HG03565 (cell line): ENCODE measurements at regions not wholly inside any gene's neighbourhood (a gene's known extent, or its start where the extent isn't known, plus 50 kb on each side); places are given as distances from the start of the nearest gene placed in this dataset.
"Not testable (repeated sequence)": the region's sequence is repeated elsewhere in the genome, so short reads cannot be mapped to it uniquely, and the experiment has no call there.

ENCODE experiments used
- ATAC-seq: cut with Tn5 transposase; IDR thresholded peaks from one replicate; pipeline ENCODE4 v1.9.1; 2021; ENCODE audit warnings: mild to moderate bottlenecking, moderate library complexity; ENCODE audit not compliant: unreplicated experiment

- not testable (repeated sequence) for ATAC-seq
These were observed 452.9 kb upstream of the SPTLC3 start for GRCh38 chr20:12555849-12556248.

- no peak for ATAC-seq
These were observed 451.5 kb upstream of the SPTLC3 start for GRCh38 chr20:12557224-12557623.

DNA sequence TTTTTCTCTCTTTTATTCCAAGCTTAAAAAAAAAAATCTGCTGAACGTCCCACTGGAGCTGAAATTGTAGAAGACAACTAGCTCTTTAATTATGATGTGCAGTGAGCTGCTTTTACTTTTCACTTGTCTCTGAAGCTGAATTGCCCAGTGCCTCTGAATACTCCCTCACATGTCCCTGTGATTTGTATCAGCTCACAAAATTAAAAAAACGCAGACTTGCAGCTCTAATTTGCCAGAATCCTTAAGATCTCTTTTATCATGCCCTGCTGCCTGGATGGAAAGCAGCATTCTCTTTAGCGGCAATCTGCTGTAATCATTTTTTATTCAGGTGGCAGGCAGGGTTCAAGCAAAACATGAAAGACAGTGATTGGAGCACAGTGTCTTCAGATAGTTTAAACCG lies 443.8 kb upstream of the SPTLC3 start:
- no peak for ATAC-seq

DNA sequence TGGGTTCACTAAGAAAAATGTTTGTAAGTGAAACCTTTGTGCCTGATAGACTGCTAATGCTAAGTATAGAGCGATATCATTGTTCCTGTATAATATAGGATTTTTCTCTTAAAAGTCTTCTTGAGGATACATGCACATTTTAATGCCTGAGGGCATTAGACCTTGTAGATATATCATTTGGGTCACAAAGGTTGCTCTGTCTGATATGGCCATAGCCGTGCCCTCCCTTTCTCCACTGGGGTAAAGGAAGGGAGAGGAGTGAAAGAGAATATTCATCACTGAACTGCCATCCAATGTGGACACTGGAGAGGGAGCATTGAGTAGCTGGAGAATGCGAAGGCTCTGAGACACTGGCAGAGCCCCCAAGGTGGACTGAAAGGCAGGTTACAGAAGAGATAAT lies 442.2 kb upstream of the SPTLC3 start:
- ATAC-seq = no peak

DNA sequence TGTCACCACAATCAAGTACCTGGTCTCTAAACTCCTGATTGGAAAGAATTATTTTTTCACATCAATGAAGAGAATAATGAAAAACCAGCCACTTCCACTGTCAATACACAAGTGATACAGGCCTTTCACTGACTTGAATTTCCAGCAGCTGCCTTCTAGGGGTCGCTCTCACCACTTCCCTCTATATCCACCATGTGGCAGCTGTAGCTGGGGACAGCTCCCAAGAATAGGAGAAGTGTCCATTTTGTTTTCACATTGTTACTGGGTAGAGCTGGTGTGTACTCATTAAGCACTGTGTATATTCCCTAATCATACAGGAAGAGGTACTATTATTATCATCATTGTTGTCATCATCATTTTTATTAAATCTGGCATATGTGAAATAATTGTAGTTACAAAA lies 438.4 kb upstream of the SPTLC3 start:
- ATAC-seq = no peak

GRCh38 chr20:12573442-12573841 lies 435.3 kb upstream of the SPTLC3 start:
- no peak for ATAC-seq

DNA sequence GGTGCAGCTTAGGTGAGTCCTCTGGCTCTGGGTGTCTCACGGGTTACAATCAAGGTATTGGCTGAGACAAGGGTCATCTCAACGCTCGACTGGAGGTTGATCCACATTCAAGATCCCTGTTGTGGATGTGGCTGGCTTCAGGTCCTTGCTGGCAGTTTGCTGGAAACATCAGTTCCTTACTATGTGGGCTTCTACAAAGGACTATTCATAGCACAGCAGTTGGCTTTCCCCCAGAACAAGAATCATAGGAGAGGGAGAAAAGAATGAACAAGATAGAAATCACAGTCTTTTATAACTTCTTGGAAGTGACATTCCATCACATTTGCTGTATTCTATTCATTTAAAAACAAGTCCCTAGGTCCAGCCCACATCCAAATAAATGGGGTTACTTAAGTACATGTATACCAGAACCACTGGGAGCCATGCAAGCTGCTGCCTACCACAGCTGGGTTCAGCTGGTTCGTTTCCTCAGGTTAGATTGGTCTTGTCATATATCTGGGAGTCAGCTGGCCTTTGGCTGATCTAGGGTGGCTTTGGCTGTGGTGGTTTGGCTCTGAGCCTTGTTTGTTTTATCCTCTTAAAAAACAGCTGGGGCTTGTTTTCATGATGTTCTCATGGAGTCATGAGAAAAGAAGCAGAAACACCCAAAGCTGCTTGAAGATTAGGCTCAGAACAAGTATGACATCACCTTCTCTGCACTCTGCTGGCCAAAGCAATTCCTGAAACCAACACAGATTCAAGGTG lies 433.2 kb upstream of the SPTLC3 start:
- ATAC-seq = no peak

DNA sequence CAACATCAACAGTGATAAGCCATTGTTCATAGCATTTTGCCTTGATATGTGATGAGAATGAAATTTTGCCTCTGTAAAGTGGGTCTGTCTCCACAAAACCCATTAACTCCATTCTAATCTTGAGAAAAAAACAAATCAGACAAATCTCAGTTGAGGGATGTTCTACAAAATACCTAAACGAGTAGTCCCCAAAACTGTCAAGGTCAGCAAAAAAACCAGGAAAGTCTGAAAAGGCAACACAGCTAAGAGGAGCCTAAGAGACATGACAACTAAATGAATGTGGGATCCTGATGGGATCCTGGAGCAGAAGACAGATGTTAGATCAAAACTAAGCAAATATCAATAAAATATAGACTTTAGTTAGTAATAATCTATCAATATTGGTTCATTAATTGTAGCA lies 431.6 kb upstream of the SPTLC3 start:
- ATAC-seq = no peak

GRCh38 chr20:12581644-12582289 lies 427.0 kb upstream of the SPTLC3 start:
- no peak for ATAC-seq

DNA sequence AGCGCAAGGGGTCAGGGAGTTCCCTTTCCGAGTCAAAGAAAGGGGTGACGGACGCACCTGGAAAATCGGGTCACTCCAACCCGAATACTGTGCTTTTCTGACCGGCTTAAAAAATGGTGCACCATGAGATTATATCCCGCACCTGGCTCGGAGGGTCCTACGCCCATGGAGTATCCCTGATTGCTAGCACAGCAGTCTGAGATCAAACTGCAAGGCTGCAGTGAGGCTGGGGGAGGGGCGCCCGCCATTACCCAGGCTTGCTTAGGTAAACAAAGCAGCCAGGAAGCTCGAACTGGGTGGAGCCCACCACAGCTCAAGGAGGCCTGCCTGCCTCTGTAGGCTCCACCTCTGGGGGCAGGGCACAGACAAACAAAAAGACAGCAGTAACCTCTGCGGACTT lies 426.1 kb upstream of the SPTLC3 start:
- ATAC-seq = not testable (repeated sequence)

- ATAC-seq = no peak
These were observed 416.8 kb upstream of the SPTLC3 start for GRCh38 chr20:12591949-12592470.

DNA sequence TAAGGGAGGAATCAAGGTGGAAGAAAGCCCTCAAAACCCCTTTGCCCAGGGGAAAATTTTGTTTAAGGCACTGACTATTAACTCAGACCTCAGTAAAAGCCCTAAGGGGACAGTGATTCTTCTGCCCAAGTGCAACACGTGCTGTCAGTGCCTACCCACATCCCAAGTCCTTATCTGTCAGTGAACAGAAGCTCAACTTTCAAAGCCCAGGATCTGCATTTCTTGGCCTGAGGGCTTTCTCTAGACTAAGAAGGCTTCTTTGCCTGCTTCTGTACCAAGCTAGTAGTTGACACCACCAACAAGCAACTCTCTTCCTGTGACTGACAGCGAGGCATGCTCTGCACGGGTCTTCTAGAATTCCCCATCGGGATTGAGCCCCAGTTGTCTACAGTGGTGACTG lies 416.0 kb upstream of the SPTLC3 start:
- ATAC-seq = no peak

DNA sequence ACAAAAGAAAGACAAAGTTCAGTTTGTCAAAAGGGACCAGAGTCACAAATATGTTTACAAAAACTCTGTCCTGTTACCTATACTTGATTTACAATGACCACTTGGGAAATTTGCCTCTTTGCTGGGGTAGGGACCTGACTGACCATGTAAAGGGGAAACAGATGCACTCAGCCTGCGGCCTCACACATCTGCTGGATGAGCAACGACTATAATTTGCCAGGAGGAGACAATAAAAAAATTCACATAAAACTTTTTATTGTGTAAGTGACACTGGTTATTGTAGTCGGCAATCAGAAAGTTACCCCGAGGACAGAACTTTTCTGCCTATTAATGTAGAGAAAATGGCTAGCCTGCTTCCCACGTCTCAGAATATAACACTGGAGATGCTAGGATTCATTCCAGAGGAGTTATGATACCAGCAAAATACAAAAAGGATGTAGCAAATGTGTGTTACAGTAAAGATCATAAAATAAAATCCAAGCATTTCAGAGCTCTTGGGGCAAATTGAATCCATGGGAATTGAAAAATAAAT lies 415.4 kb upstream of the SPTLC3 start:
- no peak for ATAC-seq

DNA sequence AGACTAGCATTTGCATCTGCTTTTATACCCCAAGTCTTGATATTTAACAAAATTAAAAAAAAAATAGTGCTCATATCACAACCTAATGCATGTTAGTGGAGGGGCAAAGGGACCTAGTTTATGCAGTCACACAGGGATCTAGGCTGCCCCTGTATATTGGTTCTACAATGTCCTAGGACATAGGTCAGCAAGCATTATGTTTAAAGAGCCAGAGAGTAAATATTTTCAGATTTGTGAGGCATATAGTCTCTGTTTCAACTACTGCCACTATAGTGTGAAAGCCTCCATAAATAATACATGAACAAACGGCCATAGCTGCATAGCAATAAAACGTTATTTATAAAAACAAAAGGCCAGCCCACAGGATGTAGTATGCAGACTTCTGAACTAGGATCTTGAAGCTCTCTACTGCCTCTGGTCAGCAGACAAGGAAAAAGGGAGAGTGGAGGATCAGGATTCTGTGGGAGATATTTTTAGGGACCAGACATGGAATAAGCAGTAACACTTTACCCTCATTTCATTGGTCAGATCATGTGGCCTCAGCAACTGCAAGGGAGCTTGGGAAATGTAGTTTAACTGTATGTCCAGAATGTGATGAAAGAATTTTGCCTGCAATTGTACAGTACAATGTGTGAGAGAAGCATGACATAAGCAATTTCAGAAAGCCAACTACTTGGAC lies 414.2 kb upstream of the SPTLC3 start:
- ATAC-seq = no peak

- no peak for ATAC-seq
These were observed 412.9 kb upstream of the SPTLC3 start for GRCh38 chr20:12595841-12596240.

GRCh38 chr20:12596863-12597262 lies 411.9 kb upstream of the SPTLC3 start:
- ATAC-seq = no peak

DNA sequence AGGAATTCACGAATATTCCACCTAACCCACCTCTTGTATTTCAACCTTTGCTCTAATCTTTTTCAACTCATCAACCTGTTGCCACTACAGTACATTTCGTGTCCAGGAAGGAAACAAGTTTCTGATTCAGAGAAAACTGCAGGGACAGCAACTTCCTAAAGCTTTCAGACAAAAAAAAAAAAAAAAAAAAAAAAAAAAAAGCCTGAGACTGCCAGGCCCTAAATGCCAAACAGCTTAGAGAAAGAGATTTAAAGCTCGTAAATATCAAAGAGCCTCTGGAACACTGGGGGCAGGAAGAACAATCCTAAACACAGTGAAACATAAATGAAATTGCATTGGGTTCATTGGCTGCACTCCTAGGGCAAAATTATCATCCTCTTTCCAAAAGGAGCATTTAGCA lies 411.2 kb upstream of the SPTLC3 start:
- ATAC-seq = no peak

GRCh38 chr20:12598894-12599293 lies 409.9 kb upstream of the SPTLC3 start:
- ATAC-seq = no peak

- ATAC-seq = no peak
These were observed 409.3 kb upstream of the SPTLC3 start for GRCh38 chr20:12599494-12599893.

GRCh38 chr20:12605751-12606150 lies 403.0 kb upstream of the SPTLC3 start:
- no peak for ATAC-seq

DNA sequence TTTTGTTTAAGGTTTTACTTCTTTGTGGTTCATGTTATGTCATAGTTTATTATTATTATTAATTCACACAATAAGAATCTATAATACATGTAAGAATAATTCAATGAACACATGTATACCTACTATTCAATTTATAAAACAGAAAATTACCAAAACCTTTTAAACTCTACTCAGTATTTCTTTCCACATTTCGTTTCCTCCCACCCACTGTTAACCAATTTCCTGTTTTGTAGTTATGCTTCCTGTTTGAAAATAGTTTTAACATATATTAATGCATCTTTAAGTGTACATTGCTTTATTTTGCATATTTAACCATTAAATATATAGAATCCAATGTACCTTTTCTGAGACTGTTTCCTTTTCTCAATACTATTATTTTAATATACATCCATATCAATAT lies 397.9 kb upstream of the SPTLC3 start:
- no peak for ATAC-seq

DNA sequence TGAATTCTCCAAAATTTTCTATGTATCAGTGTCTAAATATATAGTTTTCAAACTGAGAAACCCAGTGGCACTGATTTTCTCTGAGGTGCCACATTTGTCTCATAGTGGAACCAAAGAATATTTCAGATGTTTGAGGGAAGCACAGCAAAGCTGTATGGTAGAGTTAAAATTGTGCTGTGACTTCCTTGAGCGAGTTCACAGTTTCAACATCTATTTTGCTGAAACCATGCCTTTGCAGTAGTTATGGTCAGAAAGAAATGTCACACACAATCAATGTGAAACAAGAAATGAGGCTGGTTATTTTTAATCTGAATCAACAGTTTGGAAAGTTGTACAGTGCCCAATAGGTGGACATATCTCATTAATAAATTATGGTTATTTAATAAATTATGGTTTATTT lies 394.0 kb upstream of the SPTLC3 start:
- no peak for ATAC-seq
